H1 (cell line): ENCODE measurements at regions not wholly inside any gene's neighbourhood (a gene's known extent, or its start where the extent isn't known, plus 50 kb on each side); places are given as distances from the start of the nearest gene placed in this dataset.

Experiments
- CEBPB ChIP-seq: IDR thresholded peaks from 2 replicates; pipeline ENCODE4 v1.6.1; 2012; ENCODE audit warnings: low read depth, low read length
- EZH2 ChIP-seq: fragments of 200-600 bp; sonication (generic); IDR thresholded peaks from 2 replicates; pipeline ENCODE4 v1.7.1; 2012; ENCODE audit warnings: low read depth, mild to moderate bottlenecking, moderate library complexity, low read length, inconsistent platforms; ENCODE audit not compliant: severe bottlenecking
- HDAC2 ChIP-seq, 2 experiments: fragments of 300-600 bp in 1 of 2; sonication (generic) in 1 of 2; IDR thresholded peaks; 2 replicates each; pipeline ENCODE4 v1.6.1; 2011 to 2012; ENCODE audit warnings: low read depth in 2 of 2, low read length in 2 of 2, mild to moderate bottlenecking in 2 of 2, moderate library complexity in 2 of 2, borderline replicate concordance in 1 of 2, inconsistent platforms in 1 of 2
- POLR2AphosphoS5 ChIP-seq: IDR thresholded peaks from 2 replicates; pipeline ENCODE4 v1.6.1; 2011; ENCODE audit warnings: low read depth, low read length
- SIX5 ChIP-seq: IDR thresholded peaks from 2 replicates; pipeline ENCODE4 v1.6.1; 2011; ENCODE audit warnings: mild to moderate bottlenecking, low read depth, low read length
- TAF1 ChIP-seq: IDR thresholded peaks from 2 replicates; pipeline ENCODE4 v1.6.1; 2011; ENCODE audit warnings: mild to moderate bottlenecking, low read depth, low read length
- TF ChIP-seq, protein P1 (sequence below), 3 experiments: IDR thresholded peaks; 1 replicate in 2 of 3; 2 replicates in 1 of 3; pipeline versions ENCODE4 v1.5.1 to v1.6.1; 2011; ENCODE audit warnings: low read length in 3 of 3, mild to moderate bottlenecking in 3 of 3, inconsistent platforms in 2 of 3, low read depth in 1 of 3, moderate library complexity in 1 of 3; ENCODE audit not compliant: insufficient read depth in 1 of 3; ENCODE audit errors: control extremely low read depth in 1 of 3
- TF ChIP-seq, protein P2 (sequence below): fragments of 300-600 bp; sonication (generic); IDR thresholded peaks from 2 replicates; pipeline ENCODE4 v1.7.1; 2012; ENCODE audit warnings: low read length, moderate library complexity, mild to moderate bottlenecking, inconsistent platforms; ENCODE audit not compliant: insufficient replicate concordance

DNA sequence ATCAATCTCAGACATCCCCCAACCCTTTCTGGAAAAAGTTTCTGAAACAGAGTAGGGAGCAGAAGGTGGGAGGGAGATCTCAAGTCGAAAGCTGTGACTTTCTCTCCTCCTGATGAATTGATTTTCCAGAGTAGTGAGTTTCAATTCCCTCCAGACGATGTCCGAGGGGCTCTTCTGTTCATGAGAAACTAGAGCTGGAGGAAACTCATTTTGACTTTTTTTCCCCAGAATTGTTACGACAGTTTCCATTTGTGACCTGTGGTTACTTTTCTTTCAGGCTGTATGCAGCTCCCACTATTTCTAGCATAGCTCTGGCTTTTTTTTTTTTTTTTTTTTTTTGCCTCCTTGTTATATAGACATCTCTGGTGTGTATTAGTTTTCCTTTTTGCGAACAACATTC is 422.1 kb upstream of the SALL1 start:
- TF ChIP-seq EZH2 (no peak), POLR2AphosphoS5 (no peak), HDAC2 (IDR thresholded peaks at IDR 0.05; ENCODE audit: borderline replicate concordance in 1 of 2, low read depth in 2 of 2, low read length in 2 of 2) (no peak), TAF1 (no peak), SIX5 (no peak), CEBPB (no peak)
- TF ChIP-seq, protein P1, sequence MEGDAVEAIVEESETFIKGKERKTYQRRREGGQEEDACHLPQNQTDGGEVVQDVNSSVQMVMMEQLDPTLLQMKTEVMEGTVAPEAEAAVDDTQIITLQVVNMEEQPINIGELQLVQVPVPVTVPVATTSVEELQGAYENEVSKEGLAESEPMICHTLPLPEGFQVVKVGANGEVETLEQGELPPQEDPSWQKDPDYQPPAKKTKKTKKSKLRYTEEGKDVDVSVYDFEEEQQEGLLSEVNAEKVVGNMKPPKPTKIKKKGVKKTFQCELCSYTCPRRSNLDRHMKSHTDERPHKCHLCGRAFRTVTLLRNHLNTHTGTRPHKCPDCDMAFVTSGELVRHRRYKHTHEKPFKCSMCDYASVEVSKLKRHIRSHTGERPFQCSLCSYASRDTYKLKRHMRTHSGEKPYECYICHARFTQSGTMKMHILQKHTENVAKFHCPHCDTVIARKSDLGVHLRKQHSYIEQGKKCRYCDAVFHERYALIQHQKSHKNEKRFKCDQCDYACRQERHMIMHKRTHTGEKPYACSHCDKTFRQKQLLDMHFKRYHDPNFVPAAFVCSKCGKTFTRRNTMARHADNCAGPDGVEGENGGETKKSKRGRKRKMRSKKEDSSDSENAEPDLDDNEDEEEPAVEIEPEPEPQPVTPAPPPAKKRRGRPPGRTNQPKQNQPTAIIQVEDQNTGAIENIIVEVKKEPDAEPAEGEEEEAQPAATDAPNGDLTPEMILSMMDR (IDR thresholded peaks at IDR 0.05; ENCODE audit: control extremely low read depth in 1 of 3, insufficient read depth in 1 of 3, low read depth in 1 of 3, low read length in 3 of 3), result no peak
- TF ChIP-seq, protein P2, sequence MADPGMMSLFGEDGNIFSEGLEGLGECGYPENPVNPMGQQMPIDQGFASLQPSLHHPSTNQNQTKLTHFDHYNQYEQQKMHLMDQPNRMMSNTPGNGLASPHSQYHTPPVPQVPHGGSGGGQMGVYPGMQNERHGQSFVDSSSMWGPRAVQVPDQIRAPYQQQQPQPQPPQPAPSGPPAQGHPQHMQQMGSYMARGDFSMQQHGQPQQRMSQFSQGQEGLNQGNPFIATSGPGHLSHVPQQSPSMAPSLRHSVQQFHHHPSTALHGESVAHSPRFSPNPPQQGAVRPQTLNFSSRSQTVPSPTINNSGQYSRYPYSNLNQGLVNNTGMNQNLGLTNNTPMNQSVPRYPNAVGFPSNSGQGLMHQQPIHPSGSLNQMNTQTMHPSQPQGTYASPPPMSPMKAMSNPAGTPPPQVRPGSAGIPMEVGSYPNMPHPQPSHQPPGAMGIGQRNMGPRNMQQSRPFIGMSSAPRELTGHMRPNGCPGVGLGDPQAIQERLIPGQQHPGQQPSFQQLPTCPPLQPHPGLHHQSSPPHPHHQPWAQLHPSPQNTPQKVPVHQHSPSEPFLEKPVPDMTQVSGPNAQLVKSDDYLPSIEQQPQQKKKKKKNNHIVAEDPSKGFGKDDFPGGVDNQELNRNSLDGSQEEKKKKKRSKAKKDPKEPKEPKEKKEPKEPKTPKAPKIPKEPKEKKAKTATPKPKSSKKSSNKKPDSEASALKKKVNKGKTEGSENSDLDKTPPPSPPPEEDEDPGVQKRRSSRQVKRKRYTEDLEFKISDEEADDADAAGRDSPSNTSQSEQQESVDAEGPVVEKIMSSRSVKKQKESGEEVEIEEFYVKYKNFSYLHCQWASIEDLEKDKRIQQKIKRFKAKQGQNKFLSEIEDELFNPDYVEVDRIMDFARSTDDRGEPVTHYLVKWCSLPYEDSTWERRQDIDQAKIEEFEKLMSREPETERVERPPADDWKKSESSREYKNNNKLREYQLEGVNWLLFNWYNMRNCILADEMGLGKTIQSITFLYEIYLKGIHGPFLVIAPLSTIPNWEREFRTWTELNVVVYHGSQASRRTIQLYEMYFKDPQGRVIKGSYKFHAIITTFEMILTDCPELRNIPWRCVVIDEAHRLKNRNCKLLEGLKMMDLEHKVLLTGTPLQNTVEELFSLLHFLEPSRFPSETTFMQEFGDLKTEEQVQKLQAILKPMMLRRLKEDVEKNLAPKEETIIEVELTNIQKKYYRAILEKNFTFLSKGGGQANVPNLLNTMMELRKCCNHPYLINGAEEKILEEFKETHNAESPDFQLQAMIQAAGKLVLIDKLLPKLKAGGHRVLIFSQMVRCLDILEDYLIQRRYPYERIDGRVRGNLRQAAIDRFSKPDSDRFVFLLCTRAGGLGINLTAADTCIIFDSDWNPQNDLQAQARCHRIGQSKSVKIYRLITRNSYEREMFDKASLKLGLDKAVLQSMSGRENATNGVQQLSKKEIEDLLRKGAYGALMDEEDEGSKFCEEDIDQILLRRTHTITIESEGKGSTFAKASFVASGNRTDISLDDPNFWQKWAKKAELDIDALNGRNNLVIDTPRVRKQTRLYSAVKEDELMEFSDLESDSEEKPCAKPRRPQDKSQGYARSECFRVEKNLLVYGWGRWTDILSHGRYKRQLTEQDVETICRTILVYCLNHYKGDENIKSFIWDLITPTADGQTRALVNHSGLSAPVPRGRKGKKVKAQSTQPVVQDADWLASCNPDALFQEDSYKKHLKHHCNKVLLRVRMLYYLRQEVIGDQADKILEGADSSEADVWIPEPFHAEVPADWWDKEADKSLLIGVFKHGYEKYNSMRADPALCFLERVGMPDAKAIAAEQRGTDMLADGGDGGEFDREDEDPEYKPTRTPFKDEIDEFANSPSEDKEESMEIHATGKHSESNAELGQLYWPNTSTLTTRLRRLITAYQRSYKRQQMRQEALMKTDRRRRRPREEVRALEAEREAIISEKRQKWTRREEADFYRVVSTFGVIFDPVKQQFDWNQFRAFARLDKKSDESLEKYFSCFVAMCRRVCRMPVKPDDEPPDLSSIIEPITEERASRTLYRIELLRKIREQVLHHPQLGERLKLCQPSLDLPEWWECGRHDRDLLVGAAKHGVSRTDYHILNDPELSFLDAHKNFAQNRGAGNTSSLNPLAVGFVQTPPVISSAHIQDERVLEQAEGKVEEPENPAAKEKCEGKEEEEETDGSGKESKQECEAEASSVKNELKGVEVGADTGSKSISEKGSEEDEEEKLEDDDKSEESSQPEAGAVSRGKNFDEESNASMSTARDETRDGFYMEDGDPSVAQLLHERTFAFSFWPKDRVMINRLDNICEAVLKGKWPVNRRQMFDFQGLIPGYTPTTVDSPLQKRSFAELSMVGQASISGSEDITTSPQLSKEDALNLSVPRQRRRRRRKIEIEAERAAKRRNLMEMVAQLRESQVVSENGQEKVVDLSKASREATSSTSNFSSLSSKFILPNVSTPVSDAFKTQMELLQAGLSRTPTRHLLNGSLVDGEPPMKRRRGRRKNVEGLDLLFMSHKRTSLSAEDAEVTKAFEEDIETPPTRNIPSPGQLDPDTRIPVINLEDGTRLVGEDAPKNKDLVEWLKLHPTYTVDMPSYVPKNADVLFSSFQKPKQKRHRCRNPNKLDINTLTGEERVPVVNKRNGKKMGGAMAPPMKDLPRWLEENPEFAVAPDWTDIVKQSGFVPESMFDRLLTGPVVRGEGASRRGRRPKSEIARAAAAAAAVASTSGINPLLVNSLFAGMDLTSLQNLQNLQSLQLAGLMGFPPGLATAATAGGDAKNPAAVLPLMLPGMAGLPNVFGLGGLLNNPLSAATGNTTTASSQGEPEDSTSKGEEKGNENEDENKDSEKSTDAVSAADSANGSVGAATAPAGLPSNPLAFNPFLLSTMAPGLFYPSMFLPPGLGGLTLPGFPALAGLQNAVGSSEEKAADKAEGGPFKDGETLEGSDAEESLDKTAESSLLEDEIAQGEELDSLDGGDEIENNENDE, result no peak
